Small intestine (tissue), 7 donors: ENCODE measurements at regions not wholly inside any gene's neighbourhood (a gene's known extent, or its start where the extent isn't known, plus 50 kb on each side); places are given as distances from the start of the nearest gene placed in this dataset.

Experiments used
- DNase-seq, 2 donors: peaks; one replicate each; pipeline versions ENCODE4 v3.0.0 to v3.0.0-alpha.2; 2013
- FAIRE-seq: peaks from 2 replicates; lab custom pipeline; 2012; peaks lifted over from hg19 to GRCh38; lab: Jason Lieb, UNC
- H3K27ac ChIP-seq, 3 donors: one replicate each; pipeline ENCODE4 v1.5.1; 2013; ENCODE audit warnings: low read length in 2 of 3, mild to moderate bottlenecking in 2 of 3, control low read depth in 1 of 3, inconsistent platforms in 1 of 3, low read depth in 1 of 3, moderate library complexity in 1 of 3
- H3K27me3 ChIP-seq, 3 donors: one replicate each; pipeline ENCODE4 v1.6.1; 2013; ENCODE audit warnings: low read length in 3 of 3, inconsistent platforms in 1 of 3; ENCODE audit not compliant: control insufficient read depth in 3 of 3, insufficient read depth in 3 of 3
- H3K36me3 ChIP-seq, 3 donors: one replicate each; pipeline ENCODE4 v1.6.1; 2013; ENCODE audit warnings: low read length in 3 of 3, inconsistent platforms in 1 of 3, low read depth in 1 of 3, mild to moderate bottlenecking in 1 of 3, moderate library complexity in 1 of 3; ENCODE audit not compliant: control insufficient read depth in 3 of 3, insufficient read depth in 2 of 3
- H3K4me1 ChIP-seq, 3 donors: one replicate each; pipeline ENCODE4 v1.6.1; 2013; ENCODE audit warnings: low read length in 2 of 3, inconsistent platforms in 1 of 3, low read depth in 1 of 3, mild to moderate bottlenecking in 1 of 3, moderate library complexity in 1 of 3; ENCODE audit not compliant: control insufficient read depth in 3 of 3, insufficient read depth in 2 of 3
- H3K4me3 ChIP-seq, 3 donors: one replicate each; pipeline ENCODE4 v1.5.1; 2013; ENCODE audit warnings: low read length in 3 of 3, control low read depth in 1 of 3, inconsistent platforms in 1 of 3, low read depth in 1 of 3, mild to moderate bottlenecking in 1 of 3, moderate library complexity in 1 of 3
- H3K9me3 ChIP-seq, 2 donors: one replicate each; pipeline ENCODE4 v1.6.1; 2013; ENCODE audit warnings: low read depth in 1 of 2, low read length in 1 of 2; ENCODE audit not compliant: control insufficient read depth in 2 of 2, insufficient read depth in 1 of 2
- WGBS, 3 donors: extraction: QIAGEN DNeasy Blood & Tissue Kit; methylation state at CpG; one replicate each; pipeline ENCODE4 v1.1.7; 2013; 5-methylcytosine and 5-hydroxymethylcytosine counted together
- donor health status: healthy with polysubstance abuse.
- donor health status: control.
- donor health status: control.
- donor health status: Bipolar disorder and iron deficiency.
- donor health status: healthy.

- no peak for FAIRE-seq
- Histone ChIP-seq H3K36me3 (no peaks in the 10 kb centered on the region), H3K4me3 (no peak overlapping the region), H3K27ac (no peak overlapping the region), H3K9me3 (peaks cover 0 to 3% of the 10 kb centered on the region in 2 donors), H3K4me1 (peaks cover 0 to 3% (median 0%) of the 10 kb centered on the region in 3 donors), H3K27me3 (no peaks in the 10 kb centered on the region)
- DNase-seq, result no peak
- WGBS, 3 donors, result 53 to 74% (median 55%) methylated on average over 7 of the region's 7 CpGs
These were observed 96.4 kb upstream of the TEX51 start for GRCh38 chr2:126802316-126802715.

- Histone ChIP-seq H3K4me3 (no peak overlapping the region), H3K27me3 (no peaks in the 10 kb centered on the region), H3K36me3 (no peaks in the 10 kb centered on the region), H3K4me1 (peaks cover 0 to 3% (median 0%) of the 10 kb centered on the region in 3 donors), H3K9me3 (peaks cover 0 to 3% of the 10 kb centered on the region in 2 donors), H3K27ac (no peak overlapping the region)
- DNase-seq, result peak; percentile 28 to 83
- 17 to 66% (median 49%) methylated on average over 8 of the region's 8 CpGs for WGBS, 3 donors
- FAIRE-seq, result no peak
These were observed 95.8 kb upstream of the TEX51 start for GRCh38 chr2:126802774-126803433.

- H3K4me3 ChIP-seq, result no peak overlapping the region
- peaks cover 0 to 3% of the 10 kb centered on the region in 2 donors for H3K9me3 ChIP-seq
- H3K27ac ChIP-seq, result no peak overlapping the region
- DNase-seq (no peak), FAIRE-seq (no peak)
- no peaks in the 10 kb centered on the region for H3K36me3 ChIP-seq
- H3K27me3 ChIP-seq, result no peaks in the 10 kb centered on the region
- peaks cover 0 to 3% (median 0%) of the 10 kb centered on the region in 3 donors for H3K4me1 ChIP-seq
- WGBS, 3 donors, result 46 to 77% (median 53%) methylated on average over 8 of the region's 8 CpGs
These were observed 95.3 kb upstream of the TEX51 start for GRCh38 chr2:126803434-126803775.

- DNase-seq, result no peak
- FAIRE-seq, result no peak
- WGBS, 3 donors, result 89 to 91% (median 89%) methylated on average over 17 of the region's 17 CpGs
These were observed 94.3 kb upstream of the TEX51 start for GRCh38 chr2:126804347-126804746.

GRCh38 chr2:126808929-126809328 is 89.8 kb upstream of the TEX51 start:
- Histone ChIP-seq H3K27me3 (peaks cover 0 to 2% (median 0%) of the 10 kb centered on the region in 3 donors), H3K27ac (no peak overlapping the region), H3K4me3 (no peak overlapping the region), H3K9me3 (peaks cover 0 to 6% of the 10 kb centered on the region in 2 donors), H3K4me1 (no peaks in the 10 kb centered on the region), H3K36me3 (no peaks in the 10 kb centered on the region)
- FAIRE-seq (no peak), DNase-seq (no peak)
- WGBS, 3 donors, result 28 to 54% (median 49%) methylated on average over 6 of the region's 6 CpGs

More at GRCh38 chr2:126804347-126804746, 94.3 kb upstream of the TEX51 start:
- Histone ChIP-seq H3K27ac (no peak overlapping the region), H3K4me3 (no peak overlapping the region), H3K27me3 (peaks cover 0 to 2% (median 0%) of the 10 kb centered on the region in 3 donors), H3K36me3 (no peaks in the 10 kb centered on the region), H3K4me1 (peaks cover 0 to 3% (median 0%) of the 10 kb centered on the region in 3 donors), H3K9me3 (peaks cover 0 to 3% of the 10 kb centered on the region in 2 donors)

- 55 to 61% (median 59%) methylated on average over 7 of the region's 7 CpGs for WGBS, 3 donors
- no peaks in the 10 kb centered on the region for H3K36me3 ChIP-seq
- peaks cover 0 to 6% of the 10 kb centered on the region in 2 donors for H3K9me3 ChIP-seq
- H3K4me3 ChIP-seq, result no peak overlapping the region
- H3K4me1 ChIP-seq, result no peaks in the 10 kb centered on the region
- no peak for DNase-seq
- no peak overlapping the region for H3K27ac ChIP-seq
- H3K27me3 ChIP-seq, result peaks cover 0 to 2% (median 0%) of the 10 kb centered on the region in 3 donors
- FAIRE-seq, result no peak
These were observed 89.3 kb upstream of the TEX51 start for GRCh38 chr2:126809340-126809739.

- no peak for FAIRE-seq
These were observed 88.7 kb upstream of the TEX51 start for GRCh38 chr2:126810001-126810400.

GRCh38 chr2:126811101-126811500 is 87.6 kb upstream of the TEX51 start:
- H3K27ac ChIP-seq, result no peak overlapping the region
- H3K4me3 ChIP-seq, result no peak overlapping the region
- H3K4me1 ChIP-seq, result no peaks in the 10 kb centered on the region
- H3K36me3 ChIP-seq, result no peaks in the 10 kb centered on the region
- no peak for DNase-seq
- no peak for FAIRE-seq
- peaks cover 0 to 2% (median 0%) of the 10 kb centered on the region in 3 donors for H3K27me3 ChIP-seq
- H3K9me3 ChIP-seq, result peaks cover 0 to 6% of the 10 kb centered on the region in 2 donors
- WGBS, 3 donors, result 64 to 82% (median 65%) methylated on average over 6 of the region's 6 CpGs

More at GRCh38 chr2:126810001-126810400, 88.7 kb upstream of the TEX51 start:
- Histone ChIP-seq H3K4me3 (no peak overlapping the region), H3K27me3 (peaks cover 0 to 2% (median 0%) of the 10 kb centered on the region in 3 donors), H3K27ac (no peak overlapping the region), H3K9me3 (peaks cover 0 to 6% of the 10 kb centered on the region in 2 donors), H3K36me3 (no peaks in the 10 kb centered on the region), H3K4me1 (no peaks in the 10 kb centered on the region)
- WGBS, 3 donors, result 77 to 85% (median 84%) methylated on average over 6 of the region's 6 CpGs
- DNase-seq, result no peak
